ENCODE measurements at regions not wholly inside any gene's neighbourhood (a gene's known extent, or its start where the extent isn't known, plus 50 kb on each side); places are given as distances from the start of the nearest gene placed in this dataset.

- no peak for FAIRE-seq
- no TSS peak for BruUV-seq (replicated peaks)
- ATAC-seq = no peak
- CTCF ChIA-PET (ENCODE audit: low intra/inter-chr PET ratio, low total read pairs) = no interaction called here
- Histone ChIP-seq H3K9ac (ENCODE audit: insufficient read depth, low read depth, low read length) (no peak overlapping the region), H3K27ac (ENCODE audit: extremely low read length, insufficient read depth, low read length) (no peak overlapping the region), H3K27me3 (ENCODE audit: control insufficient read depth in 1 of 2, insufficient read depth in 2 of 2, low read length in 2 of 2) (no peaks in the 10 kb centered on the region), H2AFZ (ENCODE audit: low read length) (no peak overlapping the region), H3K36me3 (replicated peaks in 1 of 2; ENCODE audit: control insufficient read depth in 1 of 2, insufficient read depth in 2 of 2, low read length in 2 of 2) (no peaks in the 10 kb centered on the region), H4K20me1 (ENCODE audit: insufficient read depth, low read length) (no peaks in the 10 kb centered on the region), H3K4me3 (replicated peaks in 1 of 3; ENCODE audit: insufficient read depth in 1 of 3, low read depth in 2 of 3, low read length in 3 of 3) (no peak overlapping the region), H3K9me3 (ENCODE audit: low read length) (peaks cover 75% of the 10 kb centered on the region), H3K4me1 (ENCODE audit: insufficient read depth, low read length) (no peaks in the 10 kb centered on the region), H3K4me2 (ENCODE audit: low read depth, low read length) (no peak overlapping the region), H3K79me2 (ENCODE audit: insufficient read depth, low read length) (no peaks in the 10 kb centered on the region)
- DNase-seq (ENCODE audit: low spot score) = no peak
- WGBS (ENCODE audit: low lambda C conversion rate) = 5% methylated on average over 7 of the region's 7 CpGs
- in situ Hi-C loops (cut with HindIII; ENCODE audit: extremely low pct_ligation_motif_present, low pct_unique_long_range_greater_than_20kb) (no loop called here), intact Hi-C loops (cut with micrococcal nuclease; ENCODE audit: unreplicated experiment) (no loop called here)
- POLR2A ChIA-PET = no interaction called here
- TF ChIP-seq MYNN (CRISPR knock-in tag; IDR thresholded peaks at IDR 0.05; ENCODE audit: low read depth) = no peak
- TF ChIP-seq ZNF343 (CRISPR knock-in tag; IDR thresholded peaks at IDR 0.05) = no peak
- TF ChIP-seq MNT (IDR thresholded peaks at IDR 0.05) = no peak
- no peak for TF ChIP-seq KLF16 (CRISPR knock-in tag; IDR thresholded peaks at IDR 0.05)
- TF ChIP-seq ZNF766 (CRISPR knock-in tag; IDR thresholded peaks at IDR 0.05; ENCODE audit: borderline replicate concordance) = no peak
- TF ChIP-seq HBP1 (CRISPR knock-in tag; IDR thresholded peaks at IDR 0.05; ENCODE audit: low read depth) = no peak
- TF ChIP-seq ZNF83 (CRISPR knock-in tag; IDR thresholded peaks at IDR 0.05; ENCODE audit: borderline replicate concordance) = no peak
- TF ChIP-seq ZNF275 (CRISPR knock-in tag; IDR thresholded peaks at IDR 0.05; ENCODE audit: borderline replicate concordance) = no peak
- TF ChIP-seq ELF3 (CRISPR knock-in tag; IDR thresholded peaks at IDR 0.05) = no peak
- TF ChIP-seq ZNF720 (CRISPR knock-in tag; IDR thresholded peaks at IDR 0.05) = no peak
- no peak for TF ChIP-seq REPIN1 (CRISPR knock-in tag; IDR thresholded peaks at IDR 0.05; ENCODE audit: borderline replicate concordance, low read depth)
- TF ChIP-seq NR2F2 (IDR thresholded peaks at IDR 0.05; ENCODE audit: borderline replicate concordance, low read depth) = no peak
- TF ChIP-seq KLF6 (CRISPR knock-in tag; IDR thresholded peaks at IDR 0.05) = no peak
- TF ChIP-seq GLMP (CRISPR knock-in tag; IDR thresholded peaks at IDR 0.05; ENCODE audit: borderline replicate concordance) = no peak
Observed at GRCh38 chr11:41665441-41666360, 206.2 kb upstream of the LRRC4C start.
